ENCODE measurements at regions not wholly inside any gene's neighbourhood (a gene's known extent, or its start where the extent isn't known, plus 50 kb on each side); places are given as distances from the start of the nearest gene placed in this dataset.

- TF ChIP-seq CTCF (IDR thresholded peaks at IDR 0.05; ENCODE audit: low read depth, low read length), result no peak
- DNase-seq (ENCODE audit: extremely low read depth, low read depth), result no peak
Observed at GRCh38 chr11:23179609-23180008, 319.3 kb upstream of the CCDC179 start.

- DNase-seq (ENCODE audit: extremely low read depth, low read depth), result no peak
- TF ChIP-seq CTCF (IDR thresholded peaks at IDR 0.05; ENCODE audit: low read depth, low read length), result no peak
Observed at GRCh38 chr11:23181022-23181807, 320.9 kb upstream of the CCDC179 start.

GRCh38 chr11:23192256-23192655 is 332.0 kb upstream of the CCDC179 start:
- no peak for TF ChIP-seq CTCF (IDR thresholded peaks at IDR 0.05; ENCODE audit: low read depth, low read length)
- no peak for DNase-seq (ENCODE audit: extremely low read depth, low read depth)

GRCh38 chr11:23201936-23202522 is 341.8 kb upstream of the CCDC179 start:
- DNase-seq (ENCODE audit: extremely low read depth, low read depth), result no peak
- no peak for TF ChIP-seq CTCF (IDR thresholded peaks at IDR 0.05; ENCODE audit: low read depth, low read length)

- DNase-seq (ENCODE audit: extremely low read depth, low read depth), result no peak
- no peak for TF ChIP-seq CTCF (IDR thresholded peaks at IDR 0.05; ENCODE audit: low read depth, low read length)
Observed at GRCh38 chr11:23202611-23203010, 342.3 kb upstream of the CCDC179 start.

GRCh38 chr11:23205156-23205871 is 345.0 kb upstream of the CCDC179 start:
- TF ChIP-seq CTCF (IDR thresholded peaks at IDR 0.05; ENCODE audit: low read depth, low read length), result no peak
- DNase-seq (ENCODE audit: extremely low read depth, low read depth), result no peak

Data from AG09319 (cell line).